HPDE6-E6E7 (cell line): ENCODE measurements at regions not wholly inside any gene's neighbourhood (a gene's known extent, or its start where the extent isn't known, plus 50 kb on each side); places are given as distances from the start of the nearest gene placed in this dataset.

Experiments used
- DNase-seq: peaks from one replicate; pipeline ENCODE4 v3.0.0; 2011; ENCODE audit warnings: missing footprints; ENCODE audit errors: extremely low spot score

DNA sequence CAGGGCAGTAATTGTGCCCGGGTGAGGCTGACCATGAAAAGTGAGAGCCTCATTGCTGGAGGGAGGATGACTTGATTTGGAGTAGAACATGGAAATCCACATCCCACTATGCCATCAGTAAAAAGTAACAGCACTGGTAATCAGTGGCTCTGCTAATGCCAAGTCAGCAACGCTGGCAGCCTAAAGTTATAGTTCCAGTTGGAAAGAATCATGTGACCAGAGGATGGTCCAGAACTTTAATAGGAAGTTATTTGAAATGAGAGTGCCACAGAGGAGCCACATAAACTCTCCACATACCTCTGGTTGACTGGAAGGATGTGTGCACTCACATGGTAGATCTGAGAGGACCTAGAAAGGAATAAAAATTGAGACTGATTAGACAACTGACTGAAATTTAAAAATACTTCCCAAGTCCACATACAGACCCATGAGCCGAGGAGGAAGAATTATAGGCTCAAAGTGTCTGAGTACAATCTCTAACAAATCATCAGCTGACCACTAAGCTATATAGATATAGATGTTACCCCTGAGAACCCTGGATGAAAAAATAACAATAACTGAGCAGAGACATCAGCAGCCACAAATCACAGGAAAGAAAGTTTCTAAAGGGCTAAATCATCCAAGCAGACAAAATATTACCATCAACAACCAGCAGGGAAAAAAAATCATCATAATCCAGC is 346.8 kb downstream of the STK39 start:
- no peak for DNase-seq

DNA sequence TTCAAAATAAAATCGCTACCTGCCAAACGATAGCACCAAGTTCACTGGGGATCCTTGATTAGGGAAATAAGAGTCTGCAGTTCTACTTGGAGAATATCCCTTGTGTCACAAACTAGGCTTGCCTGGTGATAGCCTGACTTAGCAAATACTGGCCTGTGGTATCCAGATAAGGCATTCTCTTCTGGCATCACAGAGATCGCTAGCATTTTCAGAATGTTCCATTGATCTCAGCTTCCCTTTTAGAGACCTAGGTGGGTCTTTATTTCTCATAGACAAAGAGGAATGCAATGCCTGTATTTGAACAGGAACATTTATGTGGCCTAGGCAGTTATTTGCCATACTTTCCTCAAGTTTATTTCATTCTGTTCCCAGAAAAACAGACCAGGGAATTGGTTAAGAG is 349.1 kb downstream of the STK39 start:
- no peak for DNase-seq

DNA sequence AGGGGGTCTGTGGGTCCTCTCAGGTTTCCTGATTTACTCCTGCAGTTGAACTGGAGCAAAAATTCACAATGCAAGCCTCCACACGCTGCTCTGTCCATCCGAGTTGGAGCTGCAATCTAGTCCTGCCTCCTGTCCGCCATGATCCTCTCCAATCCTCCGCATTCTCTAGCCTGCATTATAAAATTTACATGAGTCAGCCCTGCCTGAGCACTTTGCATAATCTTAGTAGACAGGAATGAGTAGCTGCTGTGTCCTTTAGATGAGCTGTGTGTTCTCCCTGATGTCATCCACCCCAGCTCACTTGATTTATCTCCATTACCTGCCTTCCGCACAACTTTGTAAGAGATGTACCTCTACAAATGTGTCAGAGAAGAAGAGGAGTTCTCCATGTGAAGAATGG is 355.6 kb downstream of the STK39 start:
- no peak for DNase-seq

DNA sequence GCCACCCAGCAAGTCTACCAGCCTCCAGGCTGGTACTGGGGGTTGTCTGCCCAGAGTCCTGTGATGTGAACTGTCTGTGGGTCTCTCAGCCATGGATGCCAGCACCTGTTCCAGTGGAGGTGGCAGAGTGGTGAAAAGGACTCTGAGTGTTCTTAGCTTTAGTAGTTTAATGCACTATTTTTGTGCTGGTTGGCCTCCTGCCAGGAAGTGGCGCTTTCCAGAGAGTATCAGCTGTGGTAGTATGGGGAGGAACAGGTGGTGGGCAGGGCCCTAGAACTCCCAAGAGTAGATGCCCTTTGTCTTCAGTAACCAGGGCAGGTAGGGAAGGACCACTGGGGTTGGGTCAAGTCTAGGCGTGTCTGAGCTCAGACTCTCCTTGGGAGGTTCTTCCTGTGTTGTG is 356.7 kb downstream of the STK39 start:
- no peak for DNase-seq

DNA sequence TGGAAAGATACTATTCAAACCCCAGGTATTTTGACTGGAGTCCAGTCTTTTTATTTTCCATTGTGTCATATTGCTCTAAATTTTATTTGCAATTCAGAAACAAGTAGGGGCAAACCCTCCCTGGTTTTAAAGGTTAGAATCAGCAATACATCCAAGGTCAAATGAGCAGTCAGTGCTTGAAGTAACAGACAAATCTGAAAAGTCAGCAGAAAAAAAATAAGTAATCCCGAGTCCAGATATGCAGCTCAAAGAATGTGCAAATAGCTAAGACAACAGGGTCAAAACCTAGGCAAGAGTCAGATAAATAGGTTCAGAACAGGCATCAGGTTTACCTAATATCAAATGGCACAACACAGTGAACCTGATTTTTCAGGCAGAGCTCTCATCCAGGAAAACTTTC is 367.0 kb downstream of the STK39 start:
- DNase-seq: no peak

DNA sequence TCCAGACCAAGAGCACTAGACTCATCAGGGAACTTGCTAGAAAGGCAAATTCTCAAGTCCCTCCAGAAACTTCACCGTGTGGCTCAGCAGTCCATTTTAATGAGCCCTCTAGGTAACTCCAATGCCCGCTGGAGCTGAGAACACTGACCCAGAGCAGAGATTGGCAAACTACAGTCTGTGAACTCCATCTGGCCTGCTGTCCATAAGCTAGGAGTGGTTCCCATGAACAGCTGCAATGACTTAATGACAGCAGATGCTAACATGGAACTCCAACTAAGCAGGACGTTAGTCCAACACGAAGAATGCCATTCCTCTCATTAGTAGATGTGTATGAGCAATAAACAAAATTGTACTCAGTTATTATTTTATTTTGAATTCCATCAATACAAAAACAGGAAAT is 371.9 kb downstream of the STK39 start:
- no peak for DNase-seq

DNA sequence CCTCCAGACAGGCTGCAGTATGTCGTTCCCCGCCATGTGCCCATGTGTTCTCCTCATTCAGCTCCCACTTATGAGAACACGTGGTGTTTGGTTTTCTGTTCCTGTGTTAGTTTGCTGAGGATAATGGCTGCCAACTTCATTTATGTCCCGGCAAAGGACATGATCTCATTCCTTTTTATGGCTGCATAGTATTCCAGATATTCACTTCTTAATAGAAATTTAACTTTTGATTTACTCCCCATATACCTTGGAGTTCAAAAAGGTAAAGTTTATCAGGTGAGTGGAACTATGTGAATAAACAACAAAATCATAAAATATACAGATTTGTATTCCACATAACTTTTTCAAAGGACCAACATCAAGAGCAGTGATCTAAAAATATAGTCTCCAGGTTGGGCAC is 372.6 kb downstream of the STK39 start:
- no peak for DNase-seq

DNA sequence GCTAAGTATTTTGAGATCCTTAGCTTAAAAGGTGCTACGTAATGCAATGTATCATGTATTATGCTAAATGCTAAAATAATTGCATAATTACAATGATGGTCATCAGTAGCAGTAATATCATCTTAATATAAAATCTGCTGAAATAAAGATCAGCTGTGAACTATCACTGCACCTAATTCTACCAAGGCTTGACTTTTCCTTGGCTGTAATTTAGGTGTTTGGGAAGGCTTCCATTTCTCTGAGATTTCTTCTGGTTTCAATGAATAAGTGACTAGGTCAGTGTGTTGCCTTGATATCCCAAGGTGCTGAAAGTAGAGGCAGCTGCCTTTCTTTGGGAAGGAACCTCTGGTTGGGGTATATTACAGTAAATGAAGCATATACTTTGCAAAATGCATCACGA is 376.1 kb downstream of the STK39 start:
- no peak for DNase-seq

DNA sequence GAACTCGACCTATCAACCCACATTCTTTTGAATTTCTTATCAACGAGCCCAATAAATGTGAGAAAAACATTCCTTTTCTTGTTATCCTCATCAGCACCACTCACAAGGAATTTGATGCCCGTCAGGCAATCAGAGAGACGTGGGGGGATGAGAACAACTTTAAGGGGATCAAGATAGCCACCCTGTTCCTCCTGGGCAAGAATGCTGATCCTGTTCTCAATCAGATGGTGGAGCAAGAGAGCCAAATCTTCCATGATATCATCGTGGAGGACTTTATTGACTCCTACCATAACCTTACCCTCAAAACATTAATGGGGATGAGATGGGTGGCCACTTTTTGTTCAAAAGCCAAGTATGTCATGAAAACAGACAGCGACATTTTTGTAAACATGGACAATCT is 378.2 kb downstream of the STK39 start:
- no peak for DNase-seq

DNA sequence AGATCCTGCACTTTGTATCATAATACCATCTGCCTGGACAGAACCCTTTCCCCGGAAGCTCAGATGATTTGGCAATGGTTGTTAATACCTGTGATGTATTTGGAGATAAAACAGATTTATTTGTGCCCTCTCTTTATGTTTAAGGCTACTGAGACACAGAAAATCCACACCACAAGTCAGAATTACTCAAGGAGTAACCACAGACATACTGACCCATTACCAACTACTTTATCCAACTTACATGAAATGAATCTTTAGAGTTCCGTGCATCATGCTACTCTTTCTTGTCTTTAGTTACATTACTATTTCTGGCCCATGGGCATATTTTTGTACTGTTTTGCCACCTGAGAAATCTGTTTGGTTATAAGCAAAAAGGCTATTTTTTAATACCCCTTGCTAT is 384.0 kb downstream of the STK39 start:
- no peak for DNase-seq

DNA sequence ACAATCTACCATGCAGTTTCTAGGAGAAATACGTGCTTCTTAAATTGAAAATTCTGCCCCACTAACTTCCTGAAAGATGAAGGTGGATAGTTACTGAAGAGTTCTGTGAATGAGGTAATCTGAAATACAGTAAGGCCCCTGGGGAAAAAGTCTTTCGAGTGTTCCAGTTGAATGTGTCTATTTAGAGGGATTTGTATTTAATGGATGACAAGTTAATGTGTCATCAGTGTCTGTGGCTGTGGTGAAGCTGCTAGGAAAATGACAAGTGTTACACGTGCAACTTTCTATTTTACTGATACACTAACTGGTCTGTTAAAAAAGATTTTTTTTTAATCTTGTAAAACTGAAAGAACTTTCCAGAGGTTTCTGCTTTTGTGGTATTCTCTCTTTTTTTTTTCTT is 384.6 kb downstream of the STK39 start:
- DNase-seq: peak; percentile 16

DNA sequence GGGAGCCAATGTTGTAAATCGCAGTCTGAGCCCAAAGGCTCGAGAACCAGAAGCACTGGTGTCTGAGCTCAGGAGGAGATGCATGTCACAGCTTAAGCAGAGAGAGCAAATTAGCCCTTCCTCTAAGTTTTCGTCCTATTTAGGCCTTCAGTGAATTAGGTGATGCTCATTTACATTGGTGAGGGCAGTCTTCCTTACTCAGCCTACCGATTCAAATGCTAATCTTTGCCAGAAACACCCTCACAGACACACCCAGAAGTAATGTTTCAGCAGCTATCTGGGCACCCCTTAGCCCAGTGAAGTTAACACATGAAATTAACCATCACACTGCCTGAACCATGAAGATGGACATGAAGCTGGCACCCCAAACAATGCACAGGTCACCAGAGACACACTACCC is 385.1 kb downstream of the STK39 start:
- DNase-seq: no peak

DNA sequence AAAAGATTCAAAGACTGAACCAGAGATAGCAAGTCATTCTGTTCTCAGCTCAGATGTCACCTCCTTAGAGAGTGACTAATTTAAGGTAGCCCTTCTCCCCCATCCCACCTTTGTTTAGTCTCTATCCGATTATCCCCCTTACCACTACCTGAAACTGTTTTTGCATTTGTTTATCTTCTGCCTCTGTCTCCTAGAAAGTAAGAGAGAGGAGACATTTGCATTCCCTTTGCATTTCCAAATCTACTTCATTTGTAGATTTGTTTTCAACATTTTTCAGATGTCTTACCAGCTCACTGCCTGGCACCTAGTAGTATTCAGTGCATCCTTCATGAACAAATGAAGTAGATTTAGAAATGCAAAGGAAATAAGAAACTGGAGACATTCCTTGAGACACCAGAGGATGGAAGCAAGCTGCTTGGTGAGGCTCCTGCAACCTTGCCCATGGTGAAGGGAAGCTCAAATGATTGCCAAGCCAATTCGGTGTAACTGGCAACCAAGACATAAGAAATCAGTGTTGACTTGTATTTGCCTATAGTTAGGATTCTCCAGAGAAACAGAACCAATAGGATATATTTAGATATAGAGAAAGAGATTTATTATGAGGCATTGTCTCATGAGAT is 385.7 kb downstream of the STK39 start:
- no peak for DNase-seq

DNA sequence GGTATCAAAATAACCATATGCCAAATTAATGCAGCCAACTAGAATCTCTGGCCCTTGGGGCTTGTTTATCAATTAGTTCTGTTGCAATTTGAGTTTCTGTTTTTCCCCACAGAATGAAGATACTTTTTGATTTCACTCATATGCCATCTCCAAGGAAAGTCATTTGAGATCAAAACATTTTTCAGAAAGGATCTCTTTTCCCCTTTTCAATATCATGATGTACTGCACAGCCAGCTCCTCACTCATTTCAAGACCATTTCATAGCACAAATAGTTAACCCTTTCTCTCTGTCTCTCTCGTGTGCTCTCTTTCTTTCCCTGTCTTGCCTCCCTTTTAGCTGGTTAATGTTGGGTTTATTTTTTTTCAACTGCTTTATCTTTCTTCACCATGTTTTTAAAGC is 387.3 kb downstream of the STK39 start:
- no peak for DNase-seq

DNA sequence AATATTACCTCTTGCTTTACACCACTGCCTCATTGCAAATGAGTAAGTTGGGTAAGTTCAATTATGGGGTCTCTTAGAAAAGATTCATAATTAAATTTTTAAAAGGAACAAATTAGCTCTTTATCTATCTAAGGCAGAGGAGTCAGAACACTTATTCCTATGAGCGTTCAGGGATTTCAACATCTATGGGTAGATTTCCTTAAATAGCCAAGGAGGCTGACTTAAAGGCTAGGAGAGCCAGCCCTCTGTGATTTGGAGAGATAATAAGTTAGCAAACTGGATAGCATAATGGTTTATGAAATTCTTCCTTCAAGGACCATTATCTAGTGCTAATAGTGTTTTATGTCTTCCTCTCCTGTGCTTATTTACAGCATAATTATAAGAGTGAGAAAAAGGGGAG is 387.7 kb downstream of the STK39 start:
- DNase-seq: no peak

DNA sequence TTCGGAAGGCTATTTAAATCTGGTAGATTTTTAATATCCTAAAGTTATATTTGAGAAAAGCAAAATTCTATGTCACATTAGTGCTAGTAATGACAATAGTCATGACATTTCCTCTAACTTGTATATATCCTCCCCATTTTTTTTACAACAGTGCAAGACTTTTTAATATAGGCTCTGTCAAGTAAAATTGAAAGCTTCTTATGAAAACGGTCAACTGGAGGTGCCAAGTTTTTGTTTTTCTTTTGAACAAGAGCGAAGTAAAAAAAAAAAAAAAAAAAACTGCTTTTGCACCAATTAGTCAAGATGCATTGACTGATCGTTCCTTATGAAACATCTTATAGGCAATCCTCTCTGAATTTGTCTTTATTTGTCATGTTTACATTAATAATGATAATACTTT is 389.3 kb downstream of the STK39 start:
- DNase-seq: no peak

DNA sequence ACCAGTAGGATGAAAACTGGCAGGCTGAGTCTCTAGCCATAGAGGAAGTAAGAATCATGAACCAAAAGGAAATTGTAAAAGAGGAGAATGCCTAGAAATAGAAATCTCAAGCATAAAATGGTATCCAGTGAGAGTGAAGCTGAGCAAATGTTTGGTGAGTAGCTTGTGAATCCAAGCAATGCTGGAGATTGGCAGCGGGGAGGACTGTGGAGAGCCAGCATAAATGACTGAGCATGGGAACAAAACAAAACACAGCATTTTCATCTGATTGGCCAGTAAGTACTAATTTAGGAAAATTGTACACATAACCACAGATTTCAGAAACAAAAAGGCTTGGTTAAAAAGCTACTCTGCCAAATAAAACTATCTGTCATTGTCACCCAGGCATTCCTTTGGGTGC is 390.0 kb downstream of the STK39 start:
- no peak for DNase-seq

DNA sequence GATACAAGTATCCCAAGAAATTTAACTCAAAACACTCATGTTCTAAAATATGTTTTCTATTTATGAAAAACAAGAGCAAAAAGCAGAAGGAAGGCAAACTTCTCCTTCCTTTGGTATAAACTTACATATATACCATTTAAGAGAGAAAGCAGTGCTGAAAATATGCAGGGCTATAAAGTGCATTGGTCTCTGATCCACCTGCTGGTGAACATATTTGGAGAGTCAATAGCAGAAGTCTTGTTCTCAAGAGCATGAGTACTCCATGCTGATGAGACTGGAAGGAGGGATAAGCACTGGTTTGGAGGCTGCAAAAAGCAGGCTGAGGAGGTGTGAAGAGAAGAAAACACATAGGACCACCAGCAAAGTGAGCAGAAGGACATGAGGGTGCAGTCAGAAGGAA is 391.2 kb downstream of the STK39 start:
- DNase-seq: no peak

DNA sequence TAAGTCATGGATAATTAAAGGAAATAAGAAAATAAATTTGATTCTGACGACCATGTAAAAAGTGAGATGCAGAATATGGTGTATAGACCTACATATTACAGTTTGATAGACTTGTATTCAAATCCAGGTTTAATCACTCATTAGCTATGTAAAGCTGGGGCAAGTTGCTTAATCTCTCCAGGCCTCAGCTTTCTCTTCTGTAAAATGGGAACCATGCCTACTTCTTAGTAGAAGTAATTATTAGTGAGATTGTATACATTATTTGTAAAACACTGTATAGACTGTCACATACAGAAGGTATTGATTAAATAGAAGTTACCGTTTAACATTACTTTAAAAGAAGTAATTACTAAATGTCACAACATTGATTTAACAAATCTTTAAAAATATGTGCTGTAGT is 392.2 kb downstream of the STK39 start:
- no peak for DNase-seq

DNA sequence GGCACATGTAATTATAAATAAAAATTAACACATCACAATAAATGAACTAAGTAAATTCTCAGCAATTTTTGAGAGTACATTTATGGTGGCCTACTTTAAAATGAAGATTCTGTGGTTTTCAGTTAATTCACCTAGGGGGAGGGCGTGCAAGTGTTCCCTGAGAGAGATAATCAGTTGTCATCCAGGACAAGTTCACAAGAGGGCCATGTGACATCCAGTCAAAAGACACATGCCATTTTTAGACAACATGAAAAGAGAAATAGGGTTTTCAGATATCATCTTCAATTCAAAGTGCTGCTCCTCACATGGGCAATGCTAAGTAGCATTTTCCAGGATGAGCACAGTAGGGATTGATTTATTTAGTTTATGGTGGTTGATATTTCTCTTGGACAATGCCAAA is 393.7 kb downstream of the STK39 start:
- DNase-seq: no peak

DNA sequence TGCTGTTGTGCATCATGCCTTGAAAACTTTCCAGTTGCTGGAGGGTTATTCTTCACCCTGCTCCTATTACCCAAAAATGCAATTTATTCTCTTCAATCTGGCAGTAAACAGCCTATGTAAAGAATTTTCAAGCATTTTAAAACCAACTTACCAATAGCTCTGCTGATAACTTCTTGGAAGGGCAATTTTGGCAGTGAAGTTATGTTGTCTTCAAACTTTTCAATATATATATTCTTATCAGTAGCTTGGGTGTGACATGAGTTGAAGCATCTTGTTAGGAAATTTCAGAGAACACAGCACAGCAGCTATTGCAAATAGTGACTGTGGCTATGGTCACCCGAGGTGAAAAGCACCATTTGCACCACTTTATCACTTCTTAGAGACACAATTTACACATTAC is 395.5 kb downstream of the STK39 start:
- no peak for DNase-seq

DNA sequence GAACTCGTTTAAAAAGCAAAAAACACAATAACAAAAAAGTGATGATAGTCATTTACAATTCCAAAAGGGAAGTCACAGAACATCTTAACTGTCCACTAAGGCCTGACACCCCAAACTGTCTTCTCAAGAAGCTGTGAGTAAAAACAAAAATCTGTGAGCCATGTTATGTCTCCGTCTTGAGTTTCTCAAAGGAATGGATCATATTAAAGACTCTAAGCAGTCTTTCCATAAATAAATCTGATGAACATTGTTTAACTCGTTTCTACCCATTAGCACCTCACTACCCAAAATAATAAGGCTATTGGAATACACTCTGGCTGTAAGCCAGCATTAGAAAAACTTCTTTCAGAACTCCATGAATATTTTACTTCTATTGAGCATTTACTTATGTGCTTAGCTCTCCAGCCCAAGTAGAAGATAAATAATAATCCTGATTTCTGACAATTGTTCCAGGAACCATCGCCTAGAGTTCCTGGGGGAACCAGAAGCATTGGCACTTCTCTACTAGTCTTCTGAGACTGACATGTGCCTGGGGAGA is 396.0 kb downstream of the STK39 start:
- no peak for DNase-seq

DNA sequence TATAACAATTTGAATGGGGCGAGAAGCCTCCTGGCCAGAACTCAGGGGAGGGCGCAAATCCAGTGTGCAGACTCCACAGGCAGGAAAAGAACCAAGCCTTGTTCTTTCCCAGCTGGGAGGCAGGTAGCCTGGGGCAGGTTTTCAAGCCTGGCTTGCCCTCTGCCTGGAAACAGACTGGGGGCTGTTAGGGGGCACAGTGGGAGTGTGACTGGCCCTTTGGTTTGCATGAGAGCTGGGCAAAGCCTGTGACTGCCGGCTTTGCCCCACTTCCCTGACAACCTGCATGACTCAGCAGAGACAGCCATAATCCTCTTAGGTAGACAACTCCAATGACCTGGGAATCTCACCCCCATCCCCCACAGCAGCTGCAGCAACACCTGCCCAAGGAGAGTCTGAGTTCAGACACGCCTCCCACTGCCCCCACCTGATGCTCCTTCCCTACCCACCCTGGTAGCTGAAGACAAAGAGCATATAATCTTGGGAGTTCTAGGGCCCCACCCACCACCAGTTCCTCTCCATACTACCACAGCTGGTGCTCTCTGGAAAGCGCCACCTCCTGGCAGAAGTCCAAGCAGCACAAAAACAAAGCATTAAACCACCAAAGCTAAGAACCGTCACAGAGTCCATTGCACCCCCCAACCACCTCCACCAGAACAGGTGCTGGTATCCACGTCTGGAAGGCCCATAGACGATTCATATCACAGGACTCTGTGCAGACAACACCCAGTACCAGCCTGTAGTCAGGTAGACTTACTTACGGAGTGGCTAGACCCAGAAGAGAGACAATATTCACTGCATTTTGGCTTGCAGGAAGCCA is 402.5 kb downstream of the STK39 start:
- DNase-seq: no peak
